Calu3 (cell line): ENCODE measurements at regions not wholly inside any gene's neighbourhood (a gene's known extent, or its start where the extent isn't known, plus 50 kb on each side); places are given as distances from the start of the nearest gene placed in this dataset.

ENCODE experiments used
- BruUV-seq: library from RNA; stranded (reverse); fragments of 400-500 nt; replicated peaks from 2 replicates; lab custom pipeline; 2021; lab: Mats Ljungman, UMichigan
- CTCF ChIA-PET: fragments of 300-600 bp; sonication (Branson Sonifier 250); formaldehyde crosslinking; loops from one replicate; lab custom pipeline; 2022; ENCODE audit warnings: antibody characterized with exemption; lab: Charles Lee
- DNase-seq: peaks from one replicate; pipeline ENCODE4 v3.0.0; 2022
- H3K27ac Mint-ChIP-seq: one replicate; pipeline ENCODE4 v1.8.0; 2022; ENCODE audit warnings: mixed read lengths; ENCODE audit not compliant: unreplicated experiment
- H3K27me3 Mint-ChIP-seq: one replicate; pipeline ENCODE4 v1.8.0; 2022; ENCODE audit warnings: mixed read lengths; ENCODE audit not compliant: unreplicated experiment
- H3K36me3 Mint-ChIP-seq: one replicate; pipeline ENCODE4 v1.8.0; 2022; ENCODE audit warnings: mild to moderate bottlenecking, moderate library complexity, mixed read lengths; ENCODE audit not compliant: insufficient read depth, unreplicated experiment
- H3K4me1 Mint-ChIP-seq: one replicate; pipeline ENCODE4 v1.8.0; 2022; ENCODE audit warnings: mild to moderate bottlenecking, low read depth, mixed read lengths; ENCODE audit not compliant: unreplicated experiment
- H3K4me3 Mint-ChIP-seq: one replicate; pipeline ENCODE4 v1.8.0; 2022; ENCODE audit warnings: mild to moderate bottlenecking, low read depth, moderate library complexity, mixed read lengths; ENCODE audit not compliant: unreplicated experiment
- H3K9me3 Mint-ChIP-seq: one replicate; pipeline ENCODE4 v1.8.0; 2022; ENCODE audit warnings: low read depth, mixed read lengths; ENCODE audit not compliant: unreplicated experiment
- intact Hi-C: fragments of 100-400 bp; cut with micrococcal nuclease; formaldehyde crosslinking; loops from one replicate; pipeline ENCODE4 v1.10.0; 2022; ENCODE audit not compliant: unreplicated experiment
- TF ChIP-seq, protein P1 (sequence below): fragments of 200-600 bp; IDR thresholded peaks from one replicate; pipeline ENCODE4 v1.8.0; 2022; ENCODE audit warnings: antibody characterized with exemption; ENCODE audit not compliant: unreplicated experiment

DNA sequence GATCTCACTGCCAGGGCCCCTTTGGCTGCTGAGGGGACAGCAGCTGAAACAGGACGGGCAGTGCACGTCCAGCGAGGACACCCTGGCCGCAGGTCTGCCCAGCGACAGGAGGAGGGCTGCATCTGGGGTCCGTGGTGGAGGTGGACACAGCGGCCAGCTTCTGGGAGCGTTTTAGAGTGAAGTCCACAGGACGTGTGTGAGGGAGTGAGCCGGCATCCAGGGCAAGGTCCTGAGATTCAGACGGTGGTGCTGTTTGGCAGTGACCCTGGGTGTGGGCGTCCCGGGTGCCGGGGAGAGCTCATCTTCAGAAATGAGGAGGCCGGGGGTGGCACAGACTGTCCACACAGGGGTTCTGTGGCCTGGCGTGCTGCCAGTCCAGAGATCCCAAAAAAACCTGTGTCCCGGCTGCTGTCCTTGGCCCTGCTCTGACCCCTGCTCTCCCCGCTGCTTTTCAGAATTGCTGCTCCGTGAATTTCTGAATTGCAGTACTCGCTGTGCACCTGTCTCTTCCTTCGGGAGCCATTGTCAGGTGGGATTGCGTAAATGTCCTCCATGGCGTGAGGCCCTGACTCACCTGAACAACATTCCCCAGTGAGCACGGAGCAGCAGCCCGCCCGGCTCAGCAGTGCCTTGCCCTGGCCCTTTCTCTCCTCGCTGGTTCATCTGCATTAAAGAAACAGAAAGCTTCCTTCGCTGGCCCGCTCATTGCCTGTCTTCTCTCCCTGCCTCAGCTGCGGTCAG is 183.5 kb upstream of the C14orf180 start:
- DNase-seq = no peak
- CTCF ChIA-PET = interaction anchor here (0.6 kb wide), 1 partner anchor 289 kb away, joined by 3 read pairs; no protein-coding TSS in a partner anchor
- BruUV-seq = no TSS peak

DNA sequence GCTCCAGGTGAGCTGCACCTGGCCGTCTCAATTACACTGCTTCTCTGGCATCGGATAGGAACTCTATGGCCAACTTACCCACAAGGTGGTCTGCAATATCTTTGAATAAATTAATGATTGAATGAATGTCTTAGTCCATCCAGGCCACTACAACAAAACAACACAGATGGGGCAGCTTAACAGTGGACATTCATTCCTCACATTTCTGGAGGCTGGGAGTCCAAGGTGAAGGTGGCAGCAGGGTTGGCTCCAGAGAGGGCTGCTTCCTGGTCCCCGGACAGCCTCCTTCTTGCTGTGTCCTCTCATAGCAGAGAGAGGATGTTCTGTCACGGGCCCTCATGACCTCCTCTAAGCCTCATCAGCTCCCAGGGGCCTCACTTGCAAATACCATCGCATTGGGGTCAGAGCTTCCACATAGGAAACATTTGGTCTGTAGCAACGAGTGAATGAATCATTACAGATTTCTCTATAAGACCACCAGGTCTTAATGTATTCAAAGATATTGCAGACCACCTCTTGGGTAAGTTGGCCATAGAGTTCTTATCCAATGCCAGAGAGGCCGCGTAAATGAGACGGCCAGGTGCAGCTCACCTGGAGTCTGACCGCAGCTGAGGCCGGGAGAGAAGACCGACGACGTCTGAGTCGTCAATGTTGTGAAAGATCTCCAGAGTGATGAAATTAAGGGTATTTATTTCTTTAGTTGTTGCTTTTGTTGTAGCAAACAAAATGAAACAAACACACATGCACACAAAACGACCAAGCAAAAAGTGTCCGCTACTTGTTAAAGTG is 182.7 kb upstream of the C14orf180 start:
- DNase-seq = no peak
- no peaks in the 10 kb centered on the region for H3K36me3 Mint-ChIP-seq
- CTCF ChIA-PET = interaction anchor here (0.6 kb wide), 1 partner anchor 288 kb away, joined by 3 read pairs; no protein-coding TSS in a partner anchor
- TF ChIP-seq, protein P1, sequence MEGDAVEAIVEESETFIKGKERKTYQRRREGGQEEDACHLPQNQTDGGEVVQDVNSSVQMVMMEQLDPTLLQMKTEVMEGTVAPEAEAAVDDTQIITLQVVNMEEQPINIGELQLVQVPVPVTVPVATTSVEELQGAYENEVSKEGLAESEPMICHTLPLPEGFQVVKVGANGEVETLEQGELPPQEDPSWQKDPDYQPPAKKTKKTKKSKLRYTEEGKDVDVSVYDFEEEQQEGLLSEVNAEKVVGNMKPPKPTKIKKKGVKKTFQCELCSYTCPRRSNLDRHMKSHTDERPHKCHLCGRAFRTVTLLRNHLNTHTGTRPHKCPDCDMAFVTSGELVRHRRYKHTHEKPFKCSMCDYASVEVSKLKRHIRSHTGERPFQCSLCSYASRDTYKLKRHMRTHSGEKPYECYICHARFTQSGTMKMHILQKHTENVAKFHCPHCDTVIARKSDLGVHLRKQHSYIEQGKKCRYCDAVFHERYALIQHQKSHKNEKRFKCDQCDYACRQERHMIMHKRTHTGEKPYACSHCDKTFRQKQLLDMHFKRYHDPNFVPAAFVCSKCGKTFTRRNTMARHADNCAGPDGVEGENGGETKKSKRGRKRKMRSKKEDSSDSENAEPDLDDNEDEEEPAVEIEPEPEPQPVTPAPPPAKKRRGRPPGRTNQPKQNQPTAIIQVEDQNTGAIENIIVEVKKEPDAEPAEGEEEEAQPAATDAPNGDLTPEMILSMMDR = no peak
- H3K9me3 Mint-ChIP-seq = peaks cover 7% of the 10 kb centered on the region
- H3K4me3 Mint-ChIP-seq = no peak overlapping the region
- BruUV-seq = no TSS peak
- peaks cover 81% of the 10 kb centered on the region for H3K27me3 Mint-ChIP-seq
- intact Hi-C loops = no loop called here
- no peak overlapping the region for H3K27ac Mint-ChIP-seq
- no peaks in the 10 kb centered on the region for H3K4me1 Mint-ChIP-seq

More for the DNA sequence above, 183.5 kb upstream of the C14orf180 start:
- H3K9me3 Mint-ChIP-seq = peaks cover 7% of the 10 kb centered on the region
- H3K36me3 Mint-ChIP-seq = no peaks in the 10 kb centered on the region
- no peak overlapping the region for H3K27ac Mint-ChIP-seq
- intact Hi-C loops = no loop called here
- no peak overlapping the region for H3K4me3 Mint-ChIP-seq
- TF ChIP-seq, protein P1 = no peak
- H3K27me3 Mint-ChIP-seq = peaks cover 89% of the 10 kb centered on the region
- no peaks in the 10 kb centered on the region for H3K4me1 Mint-ChIP-seq

DNA sequence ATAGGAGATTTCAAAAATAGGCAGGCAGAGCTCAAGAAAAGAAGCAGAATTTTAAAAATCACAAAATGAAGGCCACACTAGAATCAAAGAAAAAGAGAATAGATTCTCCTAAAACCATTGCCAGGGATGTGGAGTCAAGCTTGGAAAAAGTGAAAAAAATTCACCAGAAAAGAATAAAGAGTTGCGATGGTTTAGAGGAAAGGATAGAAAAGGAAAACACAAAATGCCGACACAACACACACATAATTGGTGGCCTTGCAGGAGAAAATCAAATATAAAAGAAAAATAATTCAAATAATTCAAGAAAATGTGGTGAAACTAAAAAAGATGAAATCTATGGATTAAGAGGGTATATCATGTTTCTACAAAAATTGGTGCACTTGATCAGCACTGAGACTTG is 181.6 kb upstream of the C14orf180 start:
- Mint-ChIP-seq H3K27ac (no peak overlapping the region), H3K36me3 (no peaks in the 10 kb centered on the region), H3K4me1 (no peaks in the 10 kb centered on the region), H3K9me3 (peaks cover 7% of the 10 kb centered on the region), H3K4me3 (no peak overlapping the region), H3K27me3 (peaks cover 80% of the 10 kb centered on the region)
- intact Hi-C loops = no loop called here
- TF ChIP-seq, protein P1 = no peak
- no peak for DNase-seq
- no TSS peak for BruUV-seq
- CTCF ChIA-PET = no interaction called here

DNA sequence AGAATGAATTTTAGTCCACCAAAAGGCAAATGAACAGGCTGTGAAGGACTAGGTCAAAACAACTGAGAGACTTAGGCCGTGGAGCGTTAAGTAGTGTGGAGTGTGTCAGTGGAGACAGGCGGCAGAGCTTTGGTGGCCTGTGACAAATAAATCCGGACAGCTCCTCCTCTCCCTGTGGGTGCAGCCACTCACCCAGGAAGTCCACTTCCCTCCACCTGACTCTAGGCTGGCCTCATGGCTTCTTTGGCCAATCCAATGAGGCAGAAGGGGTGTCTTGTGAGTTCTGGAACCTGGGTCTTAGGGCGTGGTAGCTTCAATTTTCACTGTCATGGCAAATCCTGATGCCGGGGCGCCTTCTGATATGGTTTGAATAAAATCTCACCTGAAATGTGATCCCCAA is 180.9 kb upstream of the C14orf180 start:
- DNase-seq = no peak
- Mint-ChIP-seq H3K27ac (no peak overlapping the region), H3K4me3 (no peak overlapping the region), H3K9me3 (peaks cover 7% of the 10 kb centered on the region), H3K27me3 (peaks cover 80% of the 10 kb centered on the region), H3K36me3 (no peaks in the 10 kb centered on the region), H3K4me1 (no peaks in the 10 kb centered on the region)
- TF ChIP-seq, protein P1 = no peak
- CTCF ChIA-PET = no interaction called here
- no TSS peak for BruUV-seq
- intact Hi-C loops = no loop called here
